NCI-H446 (cell line): ENCODE measurements at regions not wholly inside any gene's neighbourhood (a gene's known extent, or its start where the extent isn't known, plus 50 kb on each side); places are given as distances from the start of the nearest gene placed in this dataset.
"Not testable (repeated sequence)": the region's sequence is repeated elsewhere in the genome, so short reads cannot be mapped to it uniquely, and the experiment has no call there.

Experiments
- DNase-seq, 2 experiments: peaks; one replicate each; lab custom pipeline; 2025; lab: John Stamatoyannopoulos, UW

DNA sequence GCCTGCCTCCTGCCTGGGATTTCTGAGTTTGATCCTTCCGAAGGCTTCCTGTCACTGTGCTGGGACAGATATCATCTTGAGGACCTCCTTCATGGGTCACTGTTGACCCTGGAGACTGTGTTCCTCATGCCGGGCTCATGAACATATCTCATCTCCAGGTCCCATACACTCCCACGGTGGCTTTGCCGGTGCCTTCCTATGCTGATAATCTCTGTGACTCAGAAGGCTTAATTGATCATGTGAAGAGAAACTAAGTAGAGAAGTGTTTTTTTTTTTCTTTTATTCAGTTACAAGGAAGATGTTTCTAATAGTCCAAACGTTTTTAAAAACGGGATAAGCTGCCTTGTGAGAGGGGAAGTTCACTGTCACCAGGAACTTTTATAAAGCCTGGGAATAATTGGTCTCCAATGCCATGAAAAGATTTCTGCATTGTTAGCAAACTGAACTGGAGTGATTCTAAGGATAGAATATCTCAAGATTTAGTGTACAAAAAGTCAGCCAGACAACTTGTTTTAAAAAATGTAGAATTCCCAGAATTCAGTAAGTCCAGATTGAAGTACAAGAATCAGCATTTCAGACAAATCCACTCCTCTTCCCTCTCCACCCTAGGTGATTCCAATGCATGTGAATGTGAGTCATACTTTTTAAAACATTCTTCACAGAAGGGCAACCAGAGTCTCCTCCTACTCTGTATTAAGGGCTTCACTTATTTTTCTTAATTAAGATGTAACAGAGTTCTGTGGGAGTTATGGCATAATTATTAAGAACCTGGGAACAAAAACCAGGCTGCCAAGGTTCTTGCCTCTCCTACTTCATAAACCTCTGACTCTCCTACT lies 139.8 kb upstream of the LGR5 start:
- no peak for DNase-seq

DNA sequence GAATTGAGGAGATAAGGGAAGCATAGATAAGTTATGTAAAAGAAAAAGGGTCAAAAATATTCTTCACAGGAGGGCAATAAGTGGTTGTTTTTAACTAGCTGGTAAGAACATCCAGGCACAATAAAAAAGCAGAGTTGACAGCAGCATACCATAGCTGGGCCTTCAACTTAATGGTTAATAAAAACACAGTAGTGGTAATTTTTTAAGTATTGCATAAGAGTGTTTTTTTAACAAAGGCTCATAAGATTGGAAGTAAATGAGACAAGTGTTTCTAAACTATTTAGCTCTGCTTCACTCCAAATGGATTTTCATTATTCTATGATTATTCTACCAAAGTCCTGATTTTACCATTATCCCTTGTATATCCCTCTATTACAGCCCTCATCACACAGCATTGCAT lies 140.1 kb upstream of the TSPAN8 start:
- no peak for DNase-seq

GRCh38 chr12:71295953-71296352 lies 138.2 kb upstream of the TSPAN8 start:
- no peak for DNase-seq

- no peak for DNase-seq
Measured at GRCh38 chr12:71291746-71292145, 133.9 kb upstream of the TSPAN8 start.

DNA sequence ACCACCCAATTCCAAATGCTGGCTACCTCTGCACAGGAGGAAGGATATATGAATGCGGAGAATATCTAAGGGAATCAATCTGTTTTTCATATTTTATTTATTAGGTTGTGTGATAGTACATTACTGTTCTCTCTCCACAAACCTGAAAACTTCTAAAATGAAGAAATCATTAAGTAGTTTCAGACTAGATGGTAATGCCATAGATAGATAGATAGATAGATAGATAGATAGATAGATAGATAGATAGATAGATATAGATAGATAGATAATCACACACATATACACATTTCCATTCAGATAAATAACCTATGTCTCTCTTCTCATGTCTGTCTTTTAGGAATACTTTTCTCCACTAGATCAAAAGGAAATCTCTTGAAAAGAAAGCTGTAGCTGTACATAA lies 126.1 kb upstream of the TSPAN8 start:
- no peak for DNase-seq

GRCh38 chr12:71282925-71283324 lies 125.1 kb upstream of the TSPAN8 start:
- DNase-seq: no peak

GRCh38 chr12:71282020-71282419 lies 124.2 kb upstream of the TSPAN8 start:
- no peak for DNase-seq

- DNase-seq: no peak
Measured at GRCh38 chr12:71281425-71281824, 123.6 kb upstream of the TSPAN8 start.

DNA sequence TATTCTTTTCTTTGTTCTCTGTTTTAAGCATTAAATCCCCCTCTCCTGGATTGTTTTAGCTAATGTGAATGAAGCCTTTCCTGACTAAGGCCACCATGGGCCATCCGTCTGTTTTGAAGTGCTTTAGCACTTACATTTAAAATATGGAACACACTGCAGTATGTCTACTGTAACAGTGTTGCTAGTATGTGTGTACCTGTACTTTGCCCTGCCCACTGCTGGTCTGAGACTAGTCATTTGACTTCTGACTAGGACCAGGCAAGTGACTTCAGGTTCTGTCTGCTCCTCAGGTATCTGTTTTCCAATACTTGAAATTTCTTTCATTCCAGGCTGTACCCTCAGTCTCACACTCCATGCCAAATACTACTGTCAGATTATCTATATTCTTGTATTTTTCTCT lies 120.1 kb upstream of the TSPAN8 start:
- no peak for DNase-seq

GRCh38 chr12:71276541-71276940 lies 118.7 kb upstream of the TSPAN8 start:
- DNase-seq: no peak

- not testable (repeated sequence) for DNase-seq
Measured at GRCh38 chr12:71270794-71271193, 113.0 kb upstream of the TSPAN8 start.

- no peak for DNase-seq
Measured at GRCh38 chr12:71270057-71270456, 112.3 kb upstream of the TSPAN8 start.

GRCh38 chr12:71269281-71269598 lies 111.4 kb upstream of the TSPAN8 start:
- no peak for DNase-seq

GRCh38 chr12:71268598-71269280 lies 110.9 kb upstream of the TSPAN8 start:
- no peak for DNase-seq

GRCh38 chr12:71266606-71267005 lies 108.8 kb upstream of the TSPAN8 start:
- no peak for DNase-seq

DNA sequence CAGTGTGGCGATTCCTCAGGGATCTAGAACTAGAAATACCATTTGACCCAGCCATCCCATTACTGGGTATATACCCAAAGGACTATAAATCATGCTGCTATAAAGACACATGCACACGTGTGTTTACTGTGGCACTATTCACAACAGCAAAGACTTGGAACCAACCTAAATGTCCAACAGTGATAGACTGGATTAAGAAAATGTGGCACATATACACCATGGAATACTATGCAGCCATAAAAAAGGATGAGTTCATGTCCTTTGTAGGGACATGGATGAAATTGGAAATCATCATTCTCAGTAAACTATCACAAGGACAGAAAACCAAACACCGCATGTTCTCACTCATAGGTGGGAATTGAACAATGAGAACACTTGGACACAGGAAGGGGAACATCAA lies 107.9 kb upstream of the TSPAN8 start:
- DNase-seq: not testable (repeated sequence)

DNA sequence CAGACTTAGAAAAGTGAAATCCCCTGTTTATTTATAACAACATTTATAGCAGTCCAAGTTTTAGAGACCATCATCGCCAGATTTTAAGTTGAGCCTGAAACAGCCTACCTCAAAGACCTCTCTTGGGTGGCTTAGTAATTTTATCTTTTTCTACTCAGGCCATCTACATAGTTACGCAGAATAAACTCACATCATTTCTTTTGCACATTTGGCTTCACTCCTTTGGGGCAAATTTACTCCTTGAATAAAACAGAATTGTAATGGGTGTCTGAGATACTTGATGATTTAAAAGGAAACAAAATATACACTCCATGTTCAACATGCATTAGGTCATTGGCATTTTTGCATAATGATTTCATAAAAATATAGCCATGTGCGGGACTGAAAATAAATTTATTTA lies 104.7 kb upstream of the TSPAN8 start:
- no peak for DNase-seq

GRCh38 chr12:71252473-71252872 lies 94.7 kb upstream of the TSPAN8 start:
- DNase-seq: no peak

GRCh38 chr12:71250166-71250565 lies 92.4 kb upstream of the TSPAN8 start:
- DNase-seq: no peak

DNA sequence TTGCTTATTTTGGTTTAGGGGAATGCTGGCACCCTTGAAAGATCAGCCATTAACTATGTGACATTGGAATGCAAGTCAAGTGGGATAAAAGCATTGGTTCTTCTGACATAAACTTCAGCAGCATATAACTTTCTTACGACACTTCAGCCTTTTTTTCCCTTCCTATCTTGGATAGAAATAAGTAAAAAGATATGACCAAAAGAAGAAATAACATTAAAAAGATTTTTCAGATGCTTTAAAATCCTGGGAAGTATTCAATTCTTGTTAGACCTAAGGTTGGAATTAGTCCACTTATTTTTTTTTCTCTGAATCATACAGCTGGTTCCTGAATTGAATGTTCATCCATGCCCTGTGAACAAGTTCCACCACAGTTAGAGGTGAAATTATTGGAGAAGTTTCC lies 85.6 kb upstream of the TSPAN8 start:
- DNase-seq: no peak

DNA sequence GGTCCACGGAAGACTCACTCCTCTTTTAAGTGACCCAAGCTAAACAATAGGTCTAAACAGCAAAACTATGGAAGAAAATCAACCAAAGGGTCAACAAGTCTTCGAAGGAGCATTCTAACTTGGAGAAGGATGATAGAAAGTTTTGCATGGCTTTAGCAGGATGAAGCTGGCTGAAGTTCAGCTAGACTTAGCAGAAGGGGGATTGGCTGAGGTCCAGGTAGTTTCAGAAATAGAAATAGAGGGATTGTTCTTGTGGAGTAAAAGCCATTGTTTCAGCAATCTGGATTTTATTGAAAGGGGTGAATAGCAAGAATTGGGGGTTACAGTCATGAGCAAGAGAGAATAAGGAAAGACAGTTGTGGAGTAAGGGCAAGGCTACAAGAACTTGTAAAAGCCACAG lies 84.7 kb upstream of the TSPAN8 start:
- no peak for DNase-seq

GRCh38 chr12:71240946-71241345 lies 83.1 kb upstream of the TSPAN8 start:
- no peak for DNase-seq

GRCh38 chr12:71239731-71240130 lies 81.9 kb upstream of the TSPAN8 start:
- DNase-seq: no peak

DNA sequence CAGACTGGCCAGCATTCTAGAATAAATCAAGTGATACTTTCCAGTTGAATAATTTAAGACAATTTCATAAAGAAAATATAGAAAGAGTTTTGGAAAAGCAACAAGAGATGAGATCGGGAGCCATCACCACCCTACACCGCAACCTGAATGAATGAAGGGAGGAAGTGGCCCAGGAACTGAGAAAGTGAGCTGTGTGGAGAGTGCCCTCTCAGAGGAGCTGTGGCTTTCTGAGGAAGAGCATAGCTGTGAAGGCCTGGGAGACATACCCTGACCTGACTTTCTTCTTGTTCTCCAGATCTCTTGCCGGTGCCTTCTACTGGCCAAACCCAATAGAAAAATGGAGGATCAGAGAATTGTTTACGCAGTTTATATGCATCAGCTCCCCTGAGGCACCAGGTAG lies 79.3 kb upstream of the TSPAN8 start:
- DNase-seq: no peak
